ENCODE measurements at regions not wholly inside any gene's neighbourhood (a gene's known extent, or its start where the extent isn't known, plus 50 kb on each side); places are given as distances from the start of the nearest gene placed in this dataset.
"Not testable (repeated sequence)": the region's sequence is repeated elsewhere in the genome, so short reads cannot be mapped to it uniquely, and the experiment has no call there.

GRCh38 chr1:242824435-242824834 lies 299.9 kb upstream of the PLD5 start:
- Histone ChIP-seq H3K9me3 (no peaks in the 10 kb centered on the region), H3K27ac (no peak overlapping the region), H3K36me3 (no peaks in the 10 kb centered on the region), H3K4me1 (no peaks in the 10 kb centered on the region), H3K27me3 (no peaks in the 10 kb centered on the region), H3K4me3 (no peak overlapping the region)
- no peak for TF ChIP-seq CTCF (IDR thresholded peaks at IDR 0.05)
- no peak for TF ChIP-seq POLR2AphosphoS5 (IDR thresholded peaks at IDR 0.05)
- no peak for TF ChIP-seq POLR2A (IDR thresholded peaks at IDR 0.05)
- no peak for TF ChIP-seq EP300 (IDR thresholded peaks at IDR 0.05)
- ATAC-seq (ENCODE audit: low FRiP score in 2 of 2) = no peak
- 68 to 77% methylated on average over 4 of the region's 4 CpGs for WGBS, 2 donors
- DNase-seq = no peak

GRCh38 chr1:242813490-242814091 lies 289.1 kb upstream of the PLD5 start:
- Histone ChIP-seq H3K9me3 (no peaks in the 10 kb centered on the region), H3K4me1 (no peaks in the 10 kb centered on the region), H3K27ac (no peak overlapping the region), H3K4me3 (no peak overlapping the region), H3K36me3 (no peaks in the 10 kb centered on the region), H3K27me3 (no peaks in the 10 kb centered on the region)
- ATAC-seq (ENCODE audit: low FRiP score in 2 of 2) = no peak
- whole genome bisulfite sequencing, 2 donors = 82% methylated on average over 5 of the region's 5 CpGs
- no peak for TF ChIP-seq POLR2A (IDR thresholded peaks at IDR 0.05)
- no peak for TF ChIP-seq CTCF (IDR thresholded peaks at IDR 0.05)
- TF ChIP-seq EP300 (IDR thresholded peaks at IDR 0.05) = no peak
- no peak for TF ChIP-seq POLR2AphosphoS5 (IDR thresholded peaks at IDR 0.05)
- no peak for DNase-seq

GRCh38 chr1:242811092-242811840 lies 286.8 kb upstream of the PLD5 start:
- no peaks in the 10 kb centered on the region for H3K9me3 ChIP-seq
- H3K27me3 ChIP-seq = no peaks in the 10 kb centered on the region
- no peaks in the 10 kb centered on the region for H3K4me1 ChIP-seq
- TF ChIP-seq POLR2AphosphoS5 (IDR thresholded peaks at IDR 0.05) = no peak
- no peak for TF ChIP-seq EP300 (IDR thresholded peaks at IDR 0.05)
- no peak for TF ChIP-seq CTCF (IDR thresholded peaks at IDR 0.05)
- no peak for TF ChIP-seq POLR2A (IDR thresholded peaks at IDR 0.05)
- H3K4me3 ChIP-seq = no peak overlapping the region
- no peak for DNase-seq
- H3K27ac ChIP-seq = no peak overlapping the region
- no peak for ATAC-seq (ENCODE audit: low FRiP score in 2 of 2)
- no peaks in the 10 kb centered on the region for H3K36me3 ChIP-seq
- WGBS, 2 donors = 58 to 61% methylated on average over 5 of the region's 5 CpGs

- Histone ChIP-seq H3K4me3 (no peak overlapping the region), H3K9me3 (no peaks in the 10 kb centered on the region), H3K27me3 (no peaks in the 10 kb centered on the region), H3K36me3 (no peaks in the 10 kb centered on the region), H3K27ac (no peak overlapping the region), H3K4me1 (no peaks in the 10 kb centered on the region)
- 34 to 50% methylated on average over 2 of the region's 2 CpGs for WGBS, 2 donors
- ATAC-seq (ENCODE audit: low FRiP score in 2 of 2) = no peak
- TF ChIP-seq POLR2AphosphoS5 (IDR thresholded peaks at IDR 0.05) (no peak), POLR2A (IDR thresholded peaks at IDR 0.05) (no peak), CTCF (IDR thresholded peaks at IDR 0.05) (no peak), EP300 (IDR thresholded peaks at IDR 0.05) (no peak)
- no peak for DNase-seq
Observed at GRCh38 chr1:242806324-242806723, 281.8 kb upstream of the PLD5 start.

GRCh38 chr1:242805360-242805759 lies 280.9 kb upstream of the PLD5 start:
- not testable (repeated sequence) for H3K27me3 ChIP-seq; ATAC-seq (ENCODE audit: low FRiP score in 2 of 2); H3K27ac ChIP-seq; DNase-seq; H3K9me3 ChIP-seq; H3K36me3 ChIP-seq; H3K4me1 ChIP-seq; H3K4me3 ChIP-seq
- 52 to 63% methylated on average over 1 of the region's 1 CpG for WGBS, 2 donors

Data from upper lobe of left lung (tissue), 6 donors.